Endodermal cell (in vitro differentiated cells): ENCODE measurements at regions not wholly inside any gene's neighbourhood (a gene's known extent, or its start where the extent isn't known, plus 50 kb on each side); places are given as distances from the start of the nearest gene placed in this dataset.

Source experiments
- DNase-seq: peaks from one replicate; pipeline ENCODE4 v3.0.0-alpha.2; 2017
- H3K27ac ChIP-seq: 2 replicates; pipeline ENCODE4 v1.5.1; 2013; ENCODE audit warnings: mild to moderate bottlenecking, low read depth, low read length, moderate library complexity
- H3K27me3 ChIP-seq: 2 replicates; pipeline ENCODE4 v1.6.1; 2013; ENCODE audit warnings: mild to moderate bottlenecking, low read length, moderate library complexity; ENCODE audit not compliant: insufficient read depth, control insufficient read depth, poor library complexity, severe bottlenecking
- H3K36me3 ChIP-seq: 2 replicates; pipeline ENCODE4 v1.7.0; 2013; ENCODE audit warnings: mild to moderate bottlenecking, low read length, moderate library complexity; ENCODE audit not compliant: control insufficient read depth, insufficient read depth
- H3K4me1 ChIP-seq: one replicate; pipeline ENCODE4 v1.7.0; 2013; ENCODE audit warnings: low read length; ENCODE audit not compliant: control insufficient read depth, insufficient read depth
- H3K4me3 ChIP-seq: 2 replicates; pipeline ENCODE4 v1.5.1; 2013; ENCODE audit warnings: mild to moderate bottlenecking, low read length, moderate library complexity
- H3K9ac ChIP-seq: 2 replicates; pipeline ENCODE4 v1.6.1; 2013; ENCODE audit warnings: mild to moderate bottlenecking, low read length, moderate library complexity; ENCODE audit not compliant: poor library complexity, severe bottlenecking; ENCODE audit errors: extremely low read depth
- H3K9me3 ChIP-seq: 2 replicates; pipeline ENCODE4 v1.6.1; 2013; ENCODE audit warnings: mild to moderate bottlenecking, low read length, moderate library complexity; ENCODE audit not compliant: control insufficient read depth
- H3K27ac Mint-ChIP-seq: 2 replicates; pipeline ENCODE4 v1.8.0; 2020; ENCODE audit warnings: mixed read lengths
- H3K27me3 Mint-ChIP-seq: 2 replicates; pipeline ENCODE4 v1.8.0; 2021; ENCODE audit warnings: mild to moderate bottlenecking, mixed read lengths; ENCODE audit not compliant: insufficient read depth
- H3K36me3 Mint-ChIP-seq: 2 replicates; pipeline ENCODE4 v1.8.0; 2020; ENCODE audit warnings: low read depth, mixed read lengths
- H3K4me1 Mint-ChIP-seq: 2 replicates; pipeline ENCODE4 v1.8.0; 2020; ENCODE audit warnings: mixed read lengths
- H3K4me3 Mint-ChIP-seq: 2 replicates; pipeline ENCODE4 v1.8.0; 2020; ENCODE audit warnings: mild to moderate bottlenecking, moderate library complexity, mixed read lengths
- H3K9me3 Mint-ChIP-seq: 2 replicates; pipeline ENCODE4 v1.8.0; 2020; ENCODE audit warnings: mild to moderate bottlenecking, mixed read lengths
- CTCF ChIP-seq: fragments of 200-600 bp; sonication (generic); conservative IDR thresholded peaks from 2 replicates; pipeline ENCODE4 v1.5.0; 2021; ENCODE audit warnings: antibody characterized with exemption, mild to moderate bottlenecking
- WGBS, 2 experiments: methylation state at CpG; one replicate each; pipeline versions ENCODE4 v1.1.5 to v1.1.7; 2013; ENCODE audit warnings: missing lambda C conversion rate in 2 of 2, mixed read lengths in 1 of 2; ENCODE audit not compliant: insufficient coverage in 1 of 2, insufficient read length in 1 of 2; 5-methylcytosine and 5-hydroxymethylcytosine counted together

GRCh38 chr13:111614009-111614408 is 293.6 kb downstream of the TEX29 start:
- Histone ChIP-seq H3K9me3 (no peaks in the 10 kb centered on the region), H3K27ac (no peak overlapping the region), H3K27me3 (no peaks in the 10 kb centered on the region), H3K9ac (no peak overlapping the region), H3K4me1 (no peaks in the 10 kb centered on the region), H3K36me3 (no peaks in the 10 kb centered on the region), H3K4me3 (no peak overlapping the region)
- no peak overlapping the region for H3K27ac Mint-ChIP-seq
- H3K9me3 Mint-ChIP-seq = no peaks in the 10 kb centered on the region
- no peaks in the 10 kb centered on the region for H3K4me1 Mint-ChIP-seq
- no peak overlapping the region for H3K4me3 Mint-ChIP-seq
- no peaks in the 10 kb centered on the region for H3K36me3 Mint-ChIP-seq
- no peak for TF ChIP-seq CTCF
- WGBS, 2 experiments = 92 to 94% methylated on average over 7 of the region's 7 CpGs
- H3K27me3 Mint-ChIP-seq = no peaks in the 10 kb centered on the region
- DNase-seq = peak; percentile 26

GRCh38 chr13:111614613-111615012 is 294.2 kb downstream of the TEX29 start:
- no peak overlapping the region for H3K4me3 Mint-ChIP-seq
- Histone ChIP-seq H3K9me3 (no peaks in the 10 kb centered on the region), H3K27ac (no peak overlapping the region), H3K4me1 (no peaks in the 10 kb centered on the region), H3K36me3 (no peaks in the 10 kb centered on the region), H3K9ac (no peak overlapping the region), H3K4me3 (no peak overlapping the region), H3K27me3 (no peaks in the 10 kb centered on the region)
- no peak for TF ChIP-seq CTCF
- H3K36me3 Mint-ChIP-seq = no peaks in the 10 kb centered on the region
- H3K27ac Mint-ChIP-seq = no peak overlapping the region
- H3K4me1 Mint-ChIP-seq = no peaks in the 10 kb centered on the region
- no peaks in the 10 kb centered on the region for H3K27me3 Mint-ChIP-seq
- DNase-seq = no peak
- no peaks in the 10 kb centered on the region for H3K9me3 Mint-ChIP-seq
- 83 to 89% methylated on average over 3 to 5 of the region's 5 CpGs for WGBS, 2 experiments

GRCh38 chr13:111616203-111616602 is 295.8 kb downstream of the TEX29 start:
- H3K27me3 Mint-ChIP-seq = no peaks in the 10 kb centered on the region
- H3K36me3 Mint-ChIP-seq = no peaks in the 10 kb centered on the region

More at GRCh38 chr13:111616203-111616602, 295.8 kb downstream of the TEX29 start:
- no peak overlapping the region for H3K9ac ChIP-seq
- H3K27ac Mint-ChIP-seq = no peak overlapping the region
- TF ChIP-seq CTCF = no peak
- H3K36me3 ChIP-seq = no peaks in the 10 kb centered on the region
- H3K4me3 ChIP-seq = no peak overlapping the region
- H3K27ac ChIP-seq = no peak overlapping the region
- H3K27me3 ChIP-seq = no peaks in the 10 kb centered on the region
- 94 to 97% methylated on average over 5 to 11 of the region's 11 CpGs for WGBS, 2 experiments
- no peaks in the 10 kb centered on the region for H3K9me3 ChIP-seq
- no peak for DNase-seq
- no peaks in the 10 kb centered on the region for H3K9me3 Mint-ChIP-seq
- H3K4me3 Mint-ChIP-seq = no peak overlapping the region
- H3K4me1 Mint-ChIP-seq = no peaks in the 10 kb centered on the region
- no peaks in the 10 kb centered on the region for H3K4me1 ChIP-seq
